SK-N-SH (cell line): ENCODE measurements at regions not wholly inside any gene's neighbourhood (a gene's known extent, or its start where the extent isn't known, plus 50 kb on each side); places are given as distances from the start of the nearest gene placed in this dataset.

Experiments
- CTCF ChIA-PET: fragments of 300-600, 350-600 bp; formaldehyde crosslinking; extraction: SDS; loops from one replicate; lab custom pipeline; 2021; lab: Yijun Ruan, JAX
- POLR2A ChIA-PET: fragments of 350-600 bp; sonication (Branson Sonifier 250); formaldehyde crosslinking; extraction: SDS; loops from one replicate; lab custom pipeline; 2020; ENCODE audit warnings: antibody characterized with exemption, inconsistent platforms; lab: Yijun Ruan, JAX
- DNase-seq: peaks from one replicate; pipeline ENCODE4 v3.0.0; 2012
- H2AFZ ChIP-seq: fragments of 200-600 bp; sonication (generic); 2 replicates; pipeline ENCODE4 v1.8.1; 2016; ENCODE audit warnings: antibody characterized with exemption, mild to moderate bottlenecking, low read depth
- H3F3A ChIP-seq: fragments of 200-600 bp; sonication (generic); replicated peaks from 2 replicates; pipeline ENCODE3; 2016; ENCODE audit warnings: antibody characterized with exemption, mild to moderate bottlenecking; ENCODE audit not compliant: insufficient read depth
- H3K27ac ChIP-seq, 2 experiments: fragments of 200-500 bp in 1 of 2; fragments of 200-600 bp in 1 of 2; sonication (Bioruptor generic) in 1 of 2; sonication (generic), shearing (Covaris generic) in 1 of 2; 2 replicates each; pipeline versions ENCODE4 v1.5.1 to v1.6.1; 2014 to 2016; ENCODE audit warnings: low read depth in 2 of 2, inconsistent platforms in 1 of 2, low read length in 1 of 2, mild to moderate bottlenecking in 1 of 2, mixed read lengths in 1 of 2
- H3K27me3 ChIP-seq: fragments of 200-600 bp; sonication (generic), shearing (Covaris generic); 2 replicates; pipeline ENCODE4 v1.6.1; 2016; ENCODE audit warnings: mixed run types; ENCODE audit not compliant: insufficient read depth
- H3K36me3 ChIP-seq, 2 experiments: fragments of 200-500 bp in 1 of 2; fragments of 200-600 bp in 1 of 2; sonication (Bioruptor generic) in 1 of 2; sonication (generic) in 1 of 2; replicated peaks in 1 of 2; 2 replicates each; pipeline versions ENCODE3 to v1.5.1; 2014 to 2016; ENCODE audit warnings: low read length in 1 of 2, mild to moderate bottlenecking in 1 of 2; ENCODE audit not compliant: insufficient read depth in 2 of 2, control insufficient read depth in 1 of 2
- H3K4me1 ChIP-seq, 2 experiments: fragments of 200-500 bp in 1 of 2; fragments of 200-600 bp in 1 of 2; sonication (Bioruptor generic) in 1 of 2; sonication (generic), shearing (Covaris generic) in 1 of 2; 2 replicates each; pipeline versions ENCODE4 v1.5.1 to v1.6.1; 2014 to 2016; ENCODE audit warnings: low read depth in 1 of 2, low read length in 1 of 2, mixed run types in 1 of 2; ENCODE audit not compliant: insufficient read depth in 2 of 2, control insufficient read depth in 1 of 2
- H3K4me2 ChIP-seq: fragments of 200-600 bp; sonication (generic), shearing (Covaris generic); 2 replicates; pipeline ENCODE4 v1.6.1; 2017; ENCODE audit warnings: mixed run types
- H3K4me3 ChIP-seq, 2 experiments: fragments of 200-500 bp in 1 of 2; fragments of 200-600 bp in 1 of 2; sonication (Bioruptor generic) in 1 of 2; sonication (generic), shearing (Covaris generic) in 1 of 2; 2 replicates each; pipeline versions ENCODE4 v1.5.1 to v1.8.1; 2014 to 2016; ENCODE audit warnings: low read depth in 2 of 2, inconsistent platforms in 1 of 2, low read length in 1 of 2, mild to moderate bottlenecking in 1 of 2, mixed read lengths in 1 of 2, moderate library complexity in 1 of 2
- H3K79me2 ChIP-seq: fragments of 200-600 bp; sonication (generic); 2 replicates; pipeline ENCODE4 v1.8.1; 2017; ENCODE audit warnings: mild to moderate bottlenecking; ENCODE audit not compliant: insufficient read depth
- H3K9ac ChIP-seq: fragments of 200-600 bp; sonication (generic); 2 replicates; pipeline ENCODE4 v1.6.1; 2017; ENCODE audit warnings: mixed run types
- H3K9me2 ChIP-seq: fragments of 200-600 bp; sonication (generic); 2 replicates; pipeline ENCODE4 v1.6.1; 2017; ENCODE audit warnings: mixed run types
- H3K9me3 ChIP-seq: fragments of 200-600 bp; sonication (generic); 2 replicates; pipeline ENCODE4 v1.6.1; 2017; ENCODE audit warnings: mixed run types, mild to moderate bottlenecking, moderate library complexity
- H4K20me1 ChIP-seq: fragments of 200-600 bp; sonication (generic); 2 replicates; pipeline ENCODE4 v1.6.1; 2017; ENCODE audit warnings: mild to moderate bottlenecking, mixed run types; ENCODE audit not compliant: insufficient read depth
- ELF1 ChIP-seq: IDR thresholded peaks from 2 replicates; pipeline ENCODE4 v1.4.0; 2012
- EP300 ChIP-seq, 2 experiments: IDR thresholded peaks; 2 replicates each; pipeline versions ENCODE4 v1.4.0 to v1.6.1; 2012; ENCODE audit warnings: borderline replicate concordance in 1 of 2, low read depth in 1 of 2, low read length in 1 of 2
- EZH2phosphoT487 ChIP-seq: fragments of 200-600 bp; sonication (generic); IDR thresholded peaks from 2 replicates; pipeline ENCODE4 v1.6.1; 2017; ENCODE audit warnings: low read depth, mixed run types, mild to moderate bottlenecking, antibody characterized with exemption, moderate library complexity, borderline replicate concordance
- FOSL2 ChIP-seq: IDR thresholded peaks from 2 replicates; pipeline ENCODE4 v1.4.0; 2012; ENCODE audit warnings: low read depth, mild to moderate bottlenecking, moderate library complexity, borderline replicate concordance
- FOXJ3 ChIP-seq: sonication (generic); formaldehyde crosslinking; IDR thresholded peaks from 2 replicates; pipeline ENCODE4 v1.5.1; 2020; ENCODE audit warnings: mild to moderate bottlenecking, missing genetic modification reagents
- GATA2 ChIP-seq: sonication (generic); formaldehyde crosslinking; IDR thresholded peaks from 2 replicates; pipeline ENCODE4 v1.5.0; 2020; ENCODE audit warnings: mild to moderate bottlenecking, missing genetic modification reagents
- JUND ChIP-seq: IDR thresholded peaks from 2 replicates; pipeline ENCODE4 v1.4.0; 2012
- MEF2A ChIP-seq: IDR thresholded peaks from 2 replicates; pipeline ENCODE4 v1.4.0; 2012; ENCODE audit warnings: low read depth, borderline replicate concordance
- MXI1 ChIP-seq: IDR thresholded peaks from 2 replicates; pipeline ENCODE4 v1.6.1; 2012; ENCODE audit warnings: mild to moderate bottlenecking, low read depth, low read length, improper control_type of control experiment
- NFIC ChIP-seq: IDR thresholded peaks from 2 replicates; pipeline ENCODE4 v1.4.0; 2012; ENCODE audit warnings: borderline replicate concordance
- NRF1 ChIP-seq: IDR thresholded peaks from 2 replicates; pipeline ENCODE4 v1.6.1; 2012; ENCODE audit warnings: low read depth, mild to moderate bottlenecking, low read length
- POLR2AphosphoS5 ChIP-seq: IDR thresholded peaks from 2 replicates; pipeline ENCODE4 v1.6.1; 2012; ENCODE audit warnings: low read depth, low read length
- RAD21 ChIP-seq: IDR thresholded peaks from 2 replicates; pipeline ENCODE4 v1.6.1; 2012; ENCODE audit warnings: mild to moderate bottlenecking, low read length
- RCOR1 ChIP-seq: fragments of 150-350 bp; IDR thresholded peaks from 2 replicates; pipeline ENCODE4 v1.6.1; 2017; ENCODE audit warnings: antibody characterized with exemption, low read length
- RFX5 ChIP-seq: IDR thresholded peaks from 2 replicates; pipeline ENCODE4 v1.6.1; 2012; ENCODE audit warnings: mild to moderate bottlenecking, improper control_type of control experiment, low read length
- SIN3A ChIP-seq: IDR thresholded peaks from 2 replicates; pipeline ENCODE4 v1.6.1; 2012; ENCODE audit warnings: low read depth, mild to moderate bottlenecking, low read length, moderate library complexity, borderline replicate concordance
- SMC3 ChIP-seq: IDR thresholded peaks from 2 replicates; pipeline ENCODE4 v1.6.1; 2012; ENCODE audit warnings: low read depth, low read length, improper control_type of control experiment
- TCF12 ChIP-seq: IDR thresholded peaks from 2 replicates; pipeline ENCODE4 v1.4.0; 2012
- TEAD4 ChIP-seq: IDR thresholded peaks from 2 replicates; pipeline ENCODE4 v1.4.0; 2012; ENCODE audit warnings: mild to moderate bottlenecking, borderline replicate concordance; ENCODE audit not compliant: insufficient read depth
- YY1 ChIP-seq: IDR thresholded peaks from 2 replicates; pipeline ENCODE4 v1.4.0; 2012; ENCODE audit warnings: low read depth, mild to moderate bottlenecking
- WGBS: methylation state at CpG from one replicate; pipeline ENCODE4 v1.1.6; 2017; ENCODE audit warnings: low lambda C conversion rate; 5-methylcytosine and 5-hydroxymethylcytosine counted together
- TF ChIP-seq, protein P1 (sequence below): fragments of 200-600 bp; sonication (generic); IDR thresholded peaks from 2 replicates; pipeline ENCODE4 v1.6.1; 2017; ENCODE audit warnings: antibody characterized with exemption, mild to moderate bottlenecking, moderate library complexity
- TF ChIP-seq, protein P2 (sequence below): IDR thresholded peaks from 2 replicates; pipeline ENCODE4 v1.4.0; 2012; ENCODE audit warnings: low read depth
- TF ChIP-seq, protein P3 (sequence below): fragments of 150-350 bp; IDR thresholded peaks from 2 replicates; pipeline ENCODE4 v1.6.1; 2016; ENCODE audit warnings: mild to moderate bottlenecking, low read depth, low read length
- TF ChIP-seq, protein P4 (sequence below): IDR thresholded peaks from 2 replicates; pipeline ENCODE4 v1.4.0; 2012; ENCODE audit warnings: low read depth, borderline replicate concordance
- TF ChIP-seq, protein P5 (sequence below): IDR thresholded peaks from 2 replicates; pipeline ENCODE4 v1.6.1; 2012; ENCODE audit warnings: mild to moderate bottlenecking, low read depth, low read length, moderate library complexity

DNA sequence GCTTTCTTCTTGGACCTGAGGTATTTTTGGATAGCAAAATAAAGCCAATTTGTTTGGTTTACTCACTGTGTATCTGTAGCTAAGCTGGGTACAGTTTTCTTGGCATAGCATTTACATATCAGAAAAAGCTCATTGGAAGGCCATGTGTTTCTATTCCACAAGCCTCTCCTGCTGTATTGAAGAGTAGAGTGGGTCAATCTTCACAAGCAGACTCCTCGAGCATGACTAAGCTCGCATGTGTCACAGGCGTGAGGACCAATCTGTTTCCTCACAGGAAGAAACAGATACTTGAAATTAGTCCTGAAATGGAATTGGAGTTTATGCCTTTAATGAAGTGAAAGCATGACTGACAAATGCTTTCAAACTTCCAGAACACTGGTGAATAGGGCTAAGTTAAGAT is 1279.0 kb upstream of the MAP3K7 start (continued):
- TF ChIP-seq, protein P1, sequence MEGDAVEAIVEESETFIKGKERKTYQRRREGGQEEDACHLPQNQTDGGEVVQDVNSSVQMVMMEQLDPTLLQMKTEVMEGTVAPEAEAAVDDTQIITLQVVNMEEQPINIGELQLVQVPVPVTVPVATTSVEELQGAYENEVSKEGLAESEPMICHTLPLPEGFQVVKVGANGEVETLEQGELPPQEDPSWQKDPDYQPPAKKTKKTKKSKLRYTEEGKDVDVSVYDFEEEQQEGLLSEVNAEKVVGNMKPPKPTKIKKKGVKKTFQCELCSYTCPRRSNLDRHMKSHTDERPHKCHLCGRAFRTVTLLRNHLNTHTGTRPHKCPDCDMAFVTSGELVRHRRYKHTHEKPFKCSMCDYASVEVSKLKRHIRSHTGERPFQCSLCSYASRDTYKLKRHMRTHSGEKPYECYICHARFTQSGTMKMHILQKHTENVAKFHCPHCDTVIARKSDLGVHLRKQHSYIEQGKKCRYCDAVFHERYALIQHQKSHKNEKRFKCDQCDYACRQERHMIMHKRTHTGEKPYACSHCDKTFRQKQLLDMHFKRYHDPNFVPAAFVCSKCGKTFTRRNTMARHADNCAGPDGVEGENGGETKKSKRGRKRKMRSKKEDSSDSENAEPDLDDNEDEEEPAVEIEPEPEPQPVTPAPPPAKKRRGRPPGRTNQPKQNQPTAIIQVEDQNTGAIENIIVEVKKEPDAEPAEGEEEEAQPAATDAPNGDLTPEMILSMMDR = no peak
- TF ChIP-seq, protein P2, sequence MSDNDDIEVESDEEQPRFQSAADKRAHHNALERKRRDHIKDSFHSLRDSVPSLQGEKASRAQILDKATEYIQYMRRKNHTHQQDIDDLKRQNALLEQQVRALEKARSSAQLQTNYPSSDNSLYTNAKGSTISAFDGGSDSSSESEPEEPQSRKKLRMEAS = no peak
- no peak for TF ChIP-seq FOXJ3 (CRISPR knock-in tag)
- TF ChIP-seq NFIC = no peak
- TF ChIP-seq FOSL2 = no peak
- no peak for TF ChIP-seq MEF2A

DNA sequence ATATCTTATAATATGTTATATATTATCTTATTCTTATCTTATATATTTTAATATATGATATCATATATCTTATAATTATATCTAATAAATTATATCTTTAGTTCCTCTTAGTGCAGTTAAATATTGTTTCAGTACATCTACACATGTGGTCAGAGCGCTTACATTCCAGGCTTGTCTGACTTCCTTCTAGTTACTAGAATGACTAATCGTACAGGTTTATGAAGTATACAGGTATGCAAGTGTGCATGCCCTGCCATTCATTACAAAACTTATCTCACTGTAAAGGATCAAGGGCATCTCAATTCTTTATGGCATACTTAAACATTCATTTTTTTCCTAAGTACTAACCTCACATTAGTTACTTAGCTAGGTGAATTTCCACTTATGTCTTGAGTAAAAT is 1278.0 kb upstream of the MAP3K7 start:
- H3K27ac ChIP-seq = no peak overlapping the region
- no peaks in the 10 kb centered on the region for H3K27me3 ChIP-seq
- H3K79me2 ChIP-seq = no peaks in the 10 kb centered on the region
- ChIA-PET POLR2A (no interaction called here), CTCF (no interaction called here)
- no peak for TF ChIP-seq NRF1
- no peak for TF ChIP-seq SIN3A
- TF ChIP-seq SMC3 = no peak
- no peak for TF ChIP-seq GATA2
- TF ChIP-seq, protein P3, sequence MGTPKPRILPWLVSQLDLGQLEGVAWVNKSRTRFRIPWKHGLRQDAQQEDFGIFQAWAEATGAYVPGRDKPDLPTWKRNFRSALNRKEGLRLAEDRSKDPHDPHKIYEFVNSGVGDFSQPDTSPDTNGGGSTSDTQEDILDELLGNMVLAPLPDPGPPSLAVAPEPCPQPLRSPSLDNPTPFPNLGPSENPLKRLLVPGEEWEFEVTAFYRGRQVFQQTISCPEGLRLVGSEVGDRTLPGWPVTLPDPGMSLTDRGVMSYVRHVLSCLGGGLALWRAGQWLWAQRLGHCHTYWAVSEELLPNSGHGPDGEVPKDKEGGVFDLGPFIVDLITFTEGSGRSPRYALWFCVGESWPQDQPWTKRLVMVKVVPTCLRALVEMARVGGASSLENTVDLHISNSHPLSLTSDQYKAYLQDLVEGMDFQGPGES = no peak
- TF ChIP-seq TCF12 = no peak
- TF ChIP-seq, protein P4, sequence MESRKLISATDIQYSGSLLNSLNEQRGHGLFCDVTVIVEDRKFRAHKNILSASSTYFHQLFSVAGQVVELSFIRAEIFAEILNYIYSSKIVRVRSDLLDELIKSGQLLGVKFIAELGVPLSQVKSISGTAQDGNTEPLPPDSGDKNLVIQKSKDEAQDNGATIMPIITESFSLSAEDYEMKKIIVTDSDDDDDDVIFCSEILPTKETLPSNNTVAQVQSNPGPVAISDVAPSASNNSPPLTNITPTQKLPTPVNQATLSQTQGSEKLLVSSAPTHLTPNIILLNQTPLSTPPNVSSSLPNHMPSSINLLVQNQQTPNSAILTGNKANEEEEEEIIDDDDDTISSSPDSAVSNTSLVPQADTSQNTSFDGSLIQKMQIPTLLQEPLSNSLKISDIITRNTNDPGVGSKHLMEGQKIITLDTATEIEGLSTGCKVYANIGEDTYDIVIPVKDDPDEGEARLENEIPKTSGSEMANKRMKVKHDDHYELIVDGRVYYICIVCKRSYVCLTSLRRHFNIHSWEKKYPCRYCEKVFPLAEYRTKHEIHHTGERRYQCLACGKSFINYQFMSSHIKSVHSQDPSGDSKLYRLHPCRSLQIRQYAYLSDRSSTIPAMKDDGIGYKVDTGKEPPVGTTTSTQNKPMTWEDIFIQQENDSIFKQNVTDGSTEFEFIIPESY = no peak
- TF ChIP-seq EZH2phosphoT487 = no peak
- TF ChIP-seq JUND = no peak
- no peak for TF ChIP-seq YY1
- TF ChIP-seq MXI1 = no peak
- TF ChIP-seq RCOR1 = no peak
- TF ChIP-seq TEAD4 = no peak
- no peak for TF ChIP-seq RAD21
- no peak for TF ChIP-seq RFX5
- TF ChIP-seq POLR2AphosphoS5 = no peak
- no peak for TF ChIP-seq EP300 (IDR thresholded peaks at IDR 0.05; ENCODE audit: borderline replicate concordance in 1 of 2, low read depth in 1 of 2, low read length in 1 of 2)
- no peak for TF ChIP-seq ELF1
- TF ChIP-seq, protein P5, sequence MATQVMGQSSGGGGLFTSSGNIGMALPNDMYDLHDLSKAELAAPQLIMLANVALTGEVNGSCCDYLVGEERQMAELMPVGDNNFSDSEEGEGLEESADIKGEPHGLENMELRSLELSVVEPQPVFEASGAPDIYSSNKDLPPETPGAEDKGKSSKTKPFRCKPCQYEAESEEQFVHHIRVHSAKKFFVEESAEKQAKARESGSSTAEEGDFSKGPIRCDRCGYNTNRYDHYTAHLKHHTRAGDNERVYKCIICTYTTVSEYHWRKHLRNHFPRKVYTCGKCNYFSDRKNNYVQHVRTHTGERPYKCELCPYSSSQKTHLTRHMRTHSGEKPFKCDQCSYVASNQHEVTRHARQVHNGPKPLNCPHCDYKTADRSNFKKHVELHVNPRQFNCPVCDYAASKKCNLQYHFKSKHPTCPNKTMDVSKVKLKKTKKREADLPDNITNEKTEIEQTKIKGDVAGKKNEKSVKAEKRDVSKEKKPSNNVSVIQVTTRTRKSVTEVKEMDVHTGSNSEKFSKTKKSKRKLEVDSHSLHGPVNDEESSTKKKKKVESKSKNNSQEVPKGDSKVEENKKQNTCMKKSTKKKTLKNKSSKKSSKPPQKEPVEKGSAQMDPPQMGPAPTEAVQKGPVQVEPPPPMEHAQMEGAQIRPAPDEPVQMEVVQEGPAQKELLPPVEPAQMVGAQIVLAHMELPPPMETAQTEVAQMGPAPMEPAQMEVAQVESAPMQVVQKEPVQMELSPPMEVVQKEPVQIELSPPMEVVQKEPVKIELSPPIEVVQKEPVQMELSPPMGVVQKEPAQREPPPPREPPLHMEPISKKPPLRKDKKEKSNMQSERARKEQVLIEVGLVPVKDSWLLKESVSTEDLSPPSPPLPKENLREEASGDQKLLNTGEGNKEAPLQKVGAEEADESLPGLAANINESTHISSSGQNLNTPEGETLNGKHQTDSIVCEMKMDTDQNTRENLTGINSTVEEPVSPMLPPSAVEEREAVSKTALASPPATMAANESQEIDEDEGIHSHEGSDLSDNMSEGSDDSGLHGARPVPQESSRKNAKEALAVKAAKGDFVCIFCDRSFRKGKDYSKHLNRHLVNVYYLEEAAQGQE = no peak
- H2AFZ ChIP-seq = no peak overlapping the region
- H3F3A ChIP-seq = no peaks in the 10 kb centered on the region
- no peaks in the 10 kb centered on the region for H3K9me2 ChIP-seq
- H3K9ac ChIP-seq = no peak overlapping the region
- DNase-seq = no peak
- H3K9me3 ChIP-seq = no peaks in the 10 kb centered on the region
- no peak overlapping the region for H3K4me3 ChIP-seq
- H3K36me3 ChIP-seq = no peaks in the 10 kb centered on the region
- H3K4me1 ChIP-seq = no peaks in the 10 kb centered on the region
- 33% methylated on average over 2 of the region's 2 CpGs for WGBS
- H4K20me1 ChIP-seq = no peaks in the 10 kb centered on the region
- H3K4me2 ChIP-seq = no peak overlapping the region
